ENCODE measurements at regions not wholly inside any gene's neighbourhood (a gene's known extent, or its start where the extent isn't known, plus 50 kb on each side); places are given as distances from the start of the nearest gene placed in this dataset.

DNA sequence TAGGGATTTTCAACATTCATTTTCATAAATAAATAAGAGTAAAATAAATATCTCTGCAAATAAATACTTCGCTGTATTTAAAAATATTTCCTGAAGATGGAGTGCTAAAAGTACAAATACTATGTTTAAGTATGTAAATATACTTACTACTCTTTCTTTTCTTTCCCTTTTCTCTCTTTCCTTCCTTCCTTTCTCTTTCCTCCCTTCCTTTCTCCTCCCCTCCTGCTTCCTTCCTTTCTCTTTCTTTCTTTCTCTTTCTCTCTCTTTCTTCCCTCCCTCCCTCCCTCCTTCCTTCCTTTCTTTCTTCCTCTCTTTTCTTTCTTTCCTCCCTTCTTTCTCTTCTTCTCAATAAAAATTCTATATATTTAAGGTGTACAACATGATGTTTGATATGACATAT is 496.1 kb downstream of the CCSER2 start:
- Histone ChIP-seq H3K4me3 (no peak overlapping the region), H3K9me3 (no peaks in the 10 kb centered on the region), H3K27me3 (ENCODE audit: insufficient read depth in 3 of 3, low read length in 2 of 3) (no peaks in the 10 kb centered on the region), H3K4me1 (no peaks in the 10 kb centered on the region), H3K27ac (no peak overlapping the region), H3K36me3 (ENCODE audit: insufficient read depth in 1 of 2, low read depth in 1 of 2) (no peaks in the 10 kb centered on the region)
- intact Hi-C loops (cut with DNase I) = no loop called here
- no peak for ATAC-seq
- TF ChIP-seq, protein P1, sequence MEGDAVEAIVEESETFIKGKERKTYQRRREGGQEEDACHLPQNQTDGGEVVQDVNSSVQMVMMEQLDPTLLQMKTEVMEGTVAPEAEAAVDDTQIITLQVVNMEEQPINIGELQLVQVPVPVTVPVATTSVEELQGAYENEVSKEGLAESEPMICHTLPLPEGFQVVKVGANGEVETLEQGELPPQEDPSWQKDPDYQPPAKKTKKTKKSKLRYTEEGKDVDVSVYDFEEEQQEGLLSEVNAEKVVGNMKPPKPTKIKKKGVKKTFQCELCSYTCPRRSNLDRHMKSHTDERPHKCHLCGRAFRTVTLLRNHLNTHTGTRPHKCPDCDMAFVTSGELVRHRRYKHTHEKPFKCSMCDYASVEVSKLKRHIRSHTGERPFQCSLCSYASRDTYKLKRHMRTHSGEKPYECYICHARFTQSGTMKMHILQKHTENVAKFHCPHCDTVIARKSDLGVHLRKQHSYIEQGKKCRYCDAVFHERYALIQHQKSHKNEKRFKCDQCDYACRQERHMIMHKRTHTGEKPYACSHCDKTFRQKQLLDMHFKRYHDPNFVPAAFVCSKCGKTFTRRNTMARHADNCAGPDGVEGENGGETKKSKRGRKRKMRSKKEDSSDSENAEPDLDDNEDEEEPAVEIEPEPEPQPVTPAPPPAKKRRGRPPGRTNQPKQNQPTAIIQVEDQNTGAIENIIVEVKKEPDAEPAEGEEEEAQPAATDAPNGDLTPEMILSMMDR (IDR thresholded peaks at IDR 0.05) = no peak
- WGBS, 3 donors = 95 to 96% (median 96%) methylated on average over 1 of the region's 1 CpG
- DNase-seq = no peak

DNA sequence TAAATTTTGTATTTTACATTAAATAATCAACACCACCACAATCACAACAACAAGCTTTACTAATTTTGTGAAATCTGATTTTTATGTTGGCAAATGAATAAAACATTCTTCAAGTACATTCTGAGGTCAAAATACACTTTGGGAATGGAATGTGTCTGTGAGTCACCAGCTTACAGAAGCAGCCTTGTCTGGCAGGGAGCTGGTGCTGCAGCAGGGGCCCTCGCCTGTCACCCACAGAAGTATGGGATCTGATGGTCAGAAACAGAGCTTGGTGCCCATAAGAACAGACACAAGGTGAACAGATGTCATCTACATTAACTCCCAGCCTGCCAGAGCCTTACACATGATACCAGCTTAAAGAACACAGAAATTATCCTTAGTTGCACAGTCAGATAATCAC is 496.9 kb downstream of the CCSER2 start:
- intact Hi-C loops (cut with DNase I) = no loop called here
- H3K36me3 ChIP-seq (ENCODE audit: insufficient read depth in 1 of 2, low read depth in 1 of 2) = no peaks in the 10 kb centered on the region
- WGBS, 3 donors = 34 to 47% (median 37%) methylated on average over 1 of the region's 1 CpG
- H3K9me3 ChIP-seq = no peaks in the 10 kb centered on the region
- no peak overlapping the region for H3K27ac ChIP-seq
- H3K27me3 ChIP-seq (ENCODE audit: insufficient read depth in 3 of 3, low read length in 2 of 3) = no peaks in the 10 kb centered on the region
- H3K4me3 ChIP-seq = no peak overlapping the region
- no peak for ATAC-seq
- TF ChIP-seq, protein P1 (IDR thresholded peaks at IDR 0.05) = no peak
- H3K4me1 ChIP-seq = no peaks in the 10 kb centered on the region
- DNase-seq = no peak

DNA sequence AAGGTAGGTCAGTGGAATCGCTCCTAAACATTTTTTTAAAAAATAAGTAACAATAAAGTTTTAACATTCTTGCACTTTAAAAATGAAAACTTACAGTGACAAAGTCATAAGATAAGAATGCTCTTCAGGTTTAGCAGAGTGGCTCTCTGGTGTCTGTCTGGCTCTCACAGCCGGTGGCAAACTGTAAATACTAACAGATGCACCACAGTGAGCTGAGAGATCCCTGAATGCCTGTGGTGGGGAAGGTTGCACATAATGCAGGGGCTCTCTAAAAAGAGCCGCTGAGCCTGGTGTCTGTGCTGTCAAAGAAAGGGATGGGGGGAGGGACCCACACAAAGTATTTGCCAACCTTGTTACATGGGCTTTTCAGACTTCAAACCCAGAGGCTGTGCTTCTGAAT is 498.3 kb downstream of the CCSER2 start:
- Histone ChIP-seq H3K4me3 (no peak overlapping the region), H3K27me3 (ENCODE audit: insufficient read depth in 3 of 3, low read length in 2 of 3) (no peaks in the 10 kb centered on the region), H3K27ac (no peak overlapping the region), H3K36me3 (ENCODE audit: insufficient read depth in 1 of 2, low read depth in 1 of 2) (no peaks in the 10 kb centered on the region), H3K4me1 (no peaks in the 10 kb centered on the region), H3K9me3 (no peaks in the 10 kb centered on the region)
- TF ChIP-seq, protein P1 (IDR thresholded peaks at IDR 0.05) = no peak
- 42 to 52% (median 48%) methylated on average over 3 of the region's 3 CpGs for WGBS, 3 donors
- no peak for DNase-seq
- ATAC-seq = no peak
- intact Hi-C loops (cut with DNase I) = no loop called here

DNA sequence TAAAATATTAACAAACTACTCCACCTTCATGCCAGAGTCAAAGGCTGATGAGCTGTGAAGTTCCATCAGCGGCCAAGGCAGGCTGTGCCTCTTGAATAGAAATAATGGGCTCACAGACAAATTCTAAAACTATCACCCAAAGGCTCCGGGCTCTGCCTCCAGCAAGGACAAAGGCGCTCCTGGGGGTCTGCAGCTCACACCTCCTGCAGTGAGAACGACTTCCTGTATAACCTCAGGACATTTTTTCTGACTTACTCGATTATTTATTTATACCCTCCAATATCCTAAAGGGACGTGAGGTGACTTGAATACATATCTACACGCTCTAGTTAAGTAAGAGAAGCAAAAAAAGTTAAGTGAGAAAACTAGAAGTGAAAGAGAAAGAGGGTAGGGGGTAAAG is 500.7 kb downstream of the CCSER2 start:
- Histone ChIP-seq H3K4me3 (no peak overlapping the region), H3K27me3 (ENCODE audit: insufficient read depth in 3 of 3, low read length in 2 of 3) (no peaks in the 10 kb centered on the region), H3K9me3 (no peaks in the 10 kb centered on the region), H3K27ac (no peak overlapping the region), H3K4me1 (no peaks in the 10 kb centered on the region), H3K36me3 (ENCODE audit: insufficient read depth in 1 of 2, low read depth in 1 of 2) (no peaks in the 10 kb centered on the region)
- intact Hi-C loops (cut with DNase I) = no loop called here
- whole genome bisulfite sequencing, 3 donors = 58 to 73% (median 63%) methylated on average over 7 of the region's 7 CpGs
- ATAC-seq = no peak
- TF ChIP-seq, protein P1 (IDR thresholded peaks at IDR 0.05) = no peak
- no peak for DNase-seq

DNA sequence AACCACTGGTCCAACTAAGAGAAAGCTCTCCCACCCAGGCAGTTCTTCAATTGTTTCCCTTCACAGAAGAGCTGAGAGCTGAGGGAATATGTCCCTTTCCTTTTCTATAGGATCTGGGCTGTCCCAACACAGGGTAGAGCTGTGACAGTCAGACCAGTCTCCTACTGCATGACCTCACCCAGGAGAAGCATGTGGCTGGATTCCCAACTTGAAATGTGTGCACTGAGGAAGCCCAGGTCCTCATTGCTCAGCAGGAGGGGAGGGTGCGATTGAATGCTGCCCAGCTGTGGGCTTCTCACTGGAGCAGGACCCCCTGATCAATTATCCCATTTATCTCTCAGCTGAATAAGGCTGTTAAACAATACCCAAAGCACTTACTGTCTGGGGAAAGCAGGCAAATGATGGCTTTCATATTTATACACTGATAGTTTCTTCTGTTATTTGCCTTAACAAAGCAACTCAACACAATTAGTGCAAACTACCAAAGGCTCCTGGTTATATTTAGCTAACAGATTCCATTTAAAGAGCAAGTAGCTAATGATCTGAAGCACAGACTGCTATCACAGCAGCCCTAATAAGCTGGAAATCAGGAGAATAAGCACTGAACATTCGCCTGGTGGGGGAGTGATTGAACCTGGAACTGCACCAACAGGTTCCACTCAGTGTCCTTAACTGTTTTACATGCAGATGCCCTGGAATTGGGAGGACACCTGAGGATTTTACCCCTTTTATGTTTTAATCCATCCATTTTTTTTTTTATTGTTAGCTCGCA is 508.8 kb downstream of the CCSER2 start:
- H3K4me3 ChIP-seq = no peak overlapping the region
- no peaks in the 10 kb centered on the region for H3K27me3 ChIP-seq (ENCODE audit: insufficient read depth in 3 of 3, low read length in 2 of 3)
- H3K36me3 ChIP-seq (ENCODE audit: insufficient read depth in 1 of 2, low read depth in 1 of 2) = no peaks in the 10 kb centered on the region
- no peaks in the 10 kb centered on the region for H3K9me3 ChIP-seq
- no peak overlapping the region for H3K27ac ChIP-seq
- no peaks in the 10 kb centered on the region for H3K4me1 ChIP-seq
- intact Hi-C loops (cut with DNase I) = no loop called here
- WGBS, 3 donors = 66 to 73% (median 67%) methylated on average over 3 of the region's 3 CpGs
- TF ChIP-seq, protein P1 (IDR thresholded peaks at IDR 0.05) = no peak
- no peak for ATAC-seq
- DNase-seq = no peak

Measured in psoas muscle (tissue), 7 donors.